ENCODE measurements at regions not wholly inside any gene's neighbourhood (a gene's known extent, or its start where the extent isn't known, plus 50 kb on each side); places are given as distances from the start of the nearest gene placed in this dataset.

- DNase-seq, result peak; percentile 17
- H3K4me2 ChIP-seq (ENCODE audit: low read depth, low read length), result no peak overlapping the region
- in situ Hi-C loops (cut with MboI; ENCODE audit: low sequenced_read_pairs) (no loop called here), dilution Hi-C loops (cut with HindIII; ENCODE audit: low sequenced_read_pairs, unreplicated experiment) (no loop called here), intact Hi-C loops (cut with micrococcal nuclease) (no loop called here)
- no peaks in the 10 kb centered on the region for H3K79me1 ChIP-seq (ENCODE audit: low read depth in 1 of 2, low read length in 2 of 2)
- no peaks in the 10 kb centered on the region for H3K4me1 ChIP-seq (ENCODE audit: control insufficient read depth, insufficient read depth, low read length)
- H3K9ac ChIP-seq (ENCODE audit: low read depth, low read length), result no peak overlapping the region
- no peak overlapping the region for H2BK20ac ChIP-seq (ENCODE audit: low read depth, low read length)
- no peak overlapping the region for H2AK9ac ChIP-seq (replicated peaks; ENCODE audit: low read depth, low read length, poor library complexity)
- peak; percentile 48 for ATAC-seq (ENCODE audit: low read depth)
- no peak for TF ChIP-seq MAFK (IDR thresholded peaks at IDR 0.05; ENCODE audit: low read depth, low read length)
- TF ChIP-seq, protein P1, sequence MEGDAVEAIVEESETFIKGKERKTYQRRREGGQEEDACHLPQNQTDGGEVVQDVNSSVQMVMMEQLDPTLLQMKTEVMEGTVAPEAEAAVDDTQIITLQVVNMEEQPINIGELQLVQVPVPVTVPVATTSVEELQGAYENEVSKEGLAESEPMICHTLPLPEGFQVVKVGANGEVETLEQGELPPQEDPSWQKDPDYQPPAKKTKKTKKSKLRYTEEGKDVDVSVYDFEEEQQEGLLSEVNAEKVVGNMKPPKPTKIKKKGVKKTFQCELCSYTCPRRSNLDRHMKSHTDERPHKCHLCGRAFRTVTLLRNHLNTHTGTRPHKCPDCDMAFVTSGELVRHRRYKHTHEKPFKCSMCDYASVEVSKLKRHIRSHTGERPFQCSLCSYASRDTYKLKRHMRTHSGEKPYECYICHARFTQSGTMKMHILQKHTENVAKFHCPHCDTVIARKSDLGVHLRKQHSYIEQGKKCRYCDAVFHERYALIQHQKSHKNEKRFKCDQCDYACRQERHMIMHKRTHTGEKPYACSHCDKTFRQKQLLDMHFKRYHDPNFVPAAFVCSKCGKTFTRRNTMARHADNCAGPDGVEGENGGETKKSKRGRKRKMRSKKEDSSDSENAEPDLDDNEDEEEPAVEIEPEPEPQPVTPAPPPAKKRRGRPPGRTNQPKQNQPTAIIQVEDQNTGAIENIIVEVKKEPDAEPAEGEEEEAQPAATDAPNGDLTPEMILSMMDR (conservative IDR thresholded peaks at IDR 0.05; ENCODE audit: low read depth, low read length), result no peak
- no peak overlapping the region for H4K8ac ChIP-seq (ENCODE audit: low read depth in 2 of 2, low read length in 2 of 2)
- POLR2A ChIA-PET (ENCODE audit: unreplicated experiment), result no interaction called here
- no peak overlapping the region for H4K5ac ChIP-seq (ENCODE audit: low read depth, low read length)
- H2AFZ ChIP-seq (replicated peaks; ENCODE audit: low read length, poor library complexity), result no peak overlapping the region
- no peak overlapping the region for H3K4ac ChIP-seq (ENCODE audit: low read depth, low read length)
- H2BK120ac ChIP-seq (ENCODE audit: low read depth, low read length), result no peak overlapping the region
- H2BK5ac ChIP-seq (ENCODE audit: low read depth, low read length, poor library complexity, severe bottlenecking), result no peak overlapping the region
- no peaks in the 10 kb centered on the region for H4K20me1 ChIP-seq (ENCODE audit: insufficient read depth, low read length)
- no peak overlapping the region for H3K14ac ChIP-seq (replicated peaks; ENCODE audit: low read depth, low read length)
- no peaks in the 10 kb centered on the region for H3K9me3 ChIP-seq (ENCODE audit: control insufficient read depth, insufficient read depth, low read length)
- H3K9me1 ChIP-seq (ENCODE audit: insufficient read depth, low read length), result no peaks in the 10 kb centered on the region
- no peaks in the 10 kb centered on the region for H3K27me3 ChIP-seq (ENCODE audit: control insufficient read depth, insufficient read depth, low read length)
- no peak overlapping the region for H3K23ac ChIP-seq (ENCODE audit: low read depth, low read length)
- no peak overlapping the region for H4K91ac ChIP-seq (ENCODE audit: insufficient read depth, low read depth, low read length)
- H2AK5ac ChIP-seq (ENCODE audit: low read depth, low read length), result no peak overlapping the region
- no peak overlapping the region for H3K4me3 ChIP-seq (ENCODE audit: insufficient read depth, low read depth, low read length)
- no peak overlapping the region for H3K56ac ChIP-seq (ENCODE audit: extremely low read depth, insufficient read depth, low read length)
- no peak overlapping the region for H3K18ac ChIP-seq (ENCODE audit: low read depth, low read length)
- CTCF ChIA-PET, result no interaction called here
- WGBS, 2 experiments (ENCODE audit: extremely low coverage in 2 of 2, insufficient read length in 1 of 2), result no CpG with 5 or more reads among the region's 1 CpG
- BruUV-seq (replicated peaks), result no TSS peak
- no peaks in the 10 kb centered on the region for H3K36me3 ChIP-seq (ENCODE audit: control insufficient read depth, insufficient read depth, low read length)
- no peak overlapping the region for H2BK15ac ChIP-seq (ENCODE audit: low read depth, low read length)
- H3K27ac ChIP-seq (ENCODE audit: insufficient read depth, low read length), result no peak overlapping the region
Measured at GRCh38 chr4:133982533-133983224, 218.9 kb downstream of the PABPC4L start.

Measured in IMR-90 (cell line).